ENCODE measurements at regions not wholly inside any gene's neighbourhood (a gene's known extent, or its start where the extent isn't known, plus 50 kb on each side); places are given as distances from the start of the nearest gene placed in this dataset.

GRCh38 chr3:76377074-76377473, 591.7 kb upstream of the ZNF717 start:
- TF ChIP-seq CREB5 (CRISPR knock-in tag; IDR thresholded peaks at IDR 0.05; ENCODE audit: low read depth) (no peak), ZFP30 (CRISPR knock-in tag; IDR thresholded peaks at IDR 0.05) (no peak), OSR1 (CRISPR knock-in tag; IDR thresholded peaks at IDR 0.05) (no peak), POU6F1 (CRISPR knock-in tag; IDR thresholded peaks at IDR 0.05; ENCODE audit: borderline replicate concordance, low read depth) (no peak), ARNTL (CRISPR knock-in tag; IDR thresholded peaks at IDR 0.05; ENCODE audit: borderline replicate concordance, low read depth) (no peak), ZNF565 (CRISPR knock-in tag; conservative IDR thresholded peaks at IDR 0.05; ENCODE audit: low read depth) (no peak), PATZ1 (CRISPR knock-in tag; IDR thresholded peaks at IDR 0.05; ENCODE audit: borderline replicate concordance) (no peak), ZFP3 (CRISPR knock-in tag; IDR thresholded peaks at IDR 0.05) (no peak), TSHZ2 (CRISPR knock-in tag; IDR thresholded peaks at IDR 0.05) (no peak), CSDC2 (CRISPR knock-in tag; IDR thresholded peaks at IDR 0.05) (no peak), CSRNP3 (CRISPR knock-in tag; IDR thresholded peaks at IDR 0.05) (no peak), TOX (CRISPR knock-in tag; IDR thresholded peaks at IDR 0.05; ENCODE audit: borderline replicate concordance) (no peak), RARB (CRISPR knock-in tag; IDR thresholded peaks at IDR 0.05) (no peak)

Data from SK-N-SH treated with all-trans-retinoic acid at 6 μM for 48 hours (cell line).